Spleen (tissue), 11 donors: ENCODE measurements at regions not wholly inside any gene's neighbourhood (a gene's known extent, or its start where the extent isn't known, plus 50 kb on each side); places are given as distances from the start of the nearest gene placed in this dataset.

Source experiments
- DNase-seq: peaks from one replicate; pipeline ENCODE4 v3.0.0-alpha.2; 2020
- H3K27ac ChIP-seq, 8 donors: fragments of 200-600 bp; sonication (generic) in 7 of 8; 1 replicate in 4 of 8; 2 replicates in 4 of 8; pipeline versions ENCODE4 v1.5.0 to v1.8.0; 2016 to 2021; ENCODE audit warnings: inconsistent platforms in 4 of 8, mild to moderate bottlenecking in 4 of 8, moderate library complexity in 1 of 8
- H3K27me3 ChIP-seq, 7 donors: fragments of 200-600 bp; sonication (generic) in 6 of 7; replicated peaks in 1 of 7; 1 replicate in 4 of 7; 2 replicates in 3 of 7; pipeline versions ENCODE4 v1.5.0 to v1.8.0; 2016 to 2021; ENCODE audit warnings: inconsistent platforms in 3 of 7, mild to moderate bottlenecking in 1 of 7
- H3K36me3 ChIP-seq, 6 donors: fragments of 200-600 bp; sonication (generic) in 5 of 6; 1 replicate in 4 of 6; 2 replicates in 2 of 6; pipeline versions ENCODE4 v1.5.0 to v1.8.0; 2016 to 2021; ENCODE audit warnings: inconsistent platforms in 2 of 6
- H3K4me1 ChIP-seq, 6 donors: fragments of 200-600 bp; sonication (generic) in 5 of 6; 1 replicate in 3 of 6; 2 replicates in 3 of 6; pipeline versions ENCODE4 v1.5.0 to v1.8.0; 2016 to 2021; ENCODE audit warnings: inconsistent platforms in 3 of 6
- H3K4me3 ChIP-seq, 8 donors: fragments of 200-600 bp; sonication (generic) in 7 of 8; 1 replicate in 4 of 8; 2 replicates in 4 of 8; pipeline versions ENCODE4 v1.5.0 to v1.8.0; 2016 to 2021; ENCODE audit warnings: inconsistent platforms in 4 of 8, mild to moderate bottlenecking in 4 of 8, moderate library complexity in 2 of 8
- H3K9me3 ChIP-seq, 8 donors: fragments of 200-600 bp; sonication (generic) in 7 of 8; 1 replicate in 4 of 8; 2 replicates in 4 of 8; pipeline versions ENCODE4 v1.5.0 to v1.8.0; 2016 to 2021; ENCODE audit warnings: inconsistent platforms in 4 of 8
- CTCF ChIP-seq, 11 experiments: fragments of 200-600 bp in 7 of 11; fragments of 450-650 bp in 4 of 11; sonication (generic) in 4 of 11; IDR thresholded peaks in 8 of 11; conservative IDR thresholded peaks in 3 of 11; 1 replicate in 7 of 11; 2 replicates in 4 of 11; pipeline versions ENCODE4 v1.4.0 to v1.8.0; 2016 to 2021; ENCODE audit warnings: antibody characterized with exemption in 11 of 11, inconsistent platforms in 4 of 11, mild to moderate bottlenecking in 1 of 11
- POLR2A ChIP-seq, 3 donors: fragments of 450-650 bp; IDR thresholded peaks; one replicate each; pipeline ENCODE4 v1.5.1; 2017; ENCODE audit warnings: antibody characterized with exemption in 3 of 3, mild to moderate bottlenecking in 1 of 3
- POLR2AphosphoS5 ChIP-seq, 3 donors: sonication (generic); formaldehyde crosslinking; IDR thresholded peaks; one replicate each; pipeline ENCODE4 v1.5.1; 2017; ENCODE audit warnings: antibody characterized with exemption in 3 of 3
- WGBS, 5 donors: extraction: QIAGEN DNeasy Blood & Tissue Kit in 3 of 5; methylation state at CpG; one replicate each; pipeline versions ENCODE4 v1.1.5 to v1.1.7; 2013 to 2018; 5-methylcytosine and 5-hydroxymethylcytosine counted together
- intact Hi-C: fragments of 100-400 bp; cut with DNase I; formaldehyde crosslinking; loops from one replicate; pipeline ENCODE4 v1.15.0; 2023; ENCODE audit warnings: low total_unique reads
- small RNA-seq, 4 donors: library from RNA; depleted of rRNA; stranded (forward); fragments of <200 nt; gene quantifications; one replicate each; pipeline ENCODE3, GENCODE V24; 2016
- donor health status: healthy with polysubstance abuse.
- donor health status: DM: no; HTN: no; CAD: no; lungs with moderate emphysema.
- donor health status: DM: no; HTN: no; CAD: no.
- donor health status: Bipolar disorder and iron deficiency.
- donor health status: healthy.
- donor health status: DM: no; HTN: no; CAD: no.
- donor health status: DM: yes; HTN: yes; CAD: no.

GRCh38 chr11:10401696-10402392 is 53.2 kb upstream of the AMPD3 start:
- no peaks in the 10 kb centered on the region for H3K36me3 ChIP-seq
- H3K4me3 ChIP-seq: no peak overlapping the region
- no peaks in the 10 kb centered on the region for H3K9me3 ChIP-seq
- TF ChIP-seq POLR2AphosphoS5 (IDR thresholded peaks at IDR 0.05) (no peak), POLR2A (IDR thresholded peaks at IDR 0.05) (no peak), CTCF (IDR thresholded peaks at IDR 0.05 in 8 of 11, conservative IDR thresholded peaks at IDR 0.05 in 3 of 11) (no peak)
- no peaks in the 10 kb centered on the region for H3K27me3 ChIP-seq
- WGBS, 5 donors: 71 to 88% (median 80%) methylated on average over 4 of the region's 4 CpGs
- H3K27ac ChIP-seq: peak overlapping the region in 4 of 8 donors; percentile 38 to 63 (median 55)
- peaks cover 0 to 42% (median 20%) of the 10 kb centered on the region in 6 donors for H3K4me1 ChIP-seq
- no peak for DNase-seq
- intact Hi-C loops: no loop called here

Small RNAs in the stretch of these regions (small RNA-seq; reads per million reads assigned to genes)
- 0 reads per million in 4 donors for gene RNU6ATAC33P
